H1 (cell line): ENCODE measurements at regions not wholly inside any gene's neighbourhood (a gene's known extent, or its start where the extent isn't known, plus 50 kb on each side); places are given as distances from the start of the nearest gene placed in this dataset.

Experiments used
- CTCF ChIA-PET: fragments of 300-600 bp; sonication (Branson Sonifier 250); formaldehyde crosslinking; loops from one replicate; lab custom pipeline; 2021; ENCODE audit not compliant: partially characterized antibody; lab: Charles Lee
- POLR2A ChIA-PET: fragments of 300-600 bp; sonication (Branson Sonifier 250); formaldehyde crosslinking; loops from one replicate; lab custom pipeline; 2021; ENCODE audit warnings: inconsistent platforms; ENCODE audit not compliant: partially characterized antibody; lab: Charles Lee
- DNase-seq, 2 experiments: peaks; one replicate each; pipeline versions ENCODE4 v3.0.0 to v3.0.0-alpha.2; 2010 to 2022; ENCODE audit warnings: low spot score in 2 of 2, low read depth in 1 of 2, mixed read lengths in 1 of 2
- FAIRE-seq: peaks from 2 replicates; lab custom pipeline; 2011; peaks lifted over from hg19 to GRCh38; lab: Jason Lieb, UNC
- H2AFZ ChIP-seq: 2 replicates; pipeline ENCODE4 v1.8.1; 2012; ENCODE audit warnings: low read length, inconsistent platforms
- H2AK5ac ChIP-seq: 2 replicates; pipeline ENCODE4 v1.6.1; 2013; ENCODE audit warnings: low read depth, low read length
- H2BK120ac ChIP-seq: replicated peaks from 2 replicates; pipeline ENCODE3; 2013; ENCODE audit warnings: low read depth, low read length, inconsistent platforms
- H2BK12ac ChIP-seq: 2 replicates; pipeline ENCODE4 v1.6.1; 2013; ENCODE audit warnings: low read depth, low read length
- H2BK15ac ChIP-seq: 2 replicates; pipeline ENCODE4 v1.6.1; 2013; ENCODE audit warnings: low read length
- H2BK20ac ChIP-seq: 2 replicates; pipeline ENCODE4 v1.6.1; 2013; ENCODE audit warnings: low read length
- H2BK5ac ChIP-seq: 2 replicates; pipeline ENCODE4 v1.6.1; 2013; ENCODE audit warnings: low read depth, low read length
- H3K14ac ChIP-seq: 2 replicates; pipeline ENCODE4 v1.6.1; 2013; ENCODE audit warnings: inconsistent platforms; ENCODE audit not compliant: insufficient read length
- H3K18ac ChIP-seq: 2 replicates; pipeline ENCODE4 v1.6.1; 2013; ENCODE audit warnings: low read length; ENCODE audit errors: extremely low read depth
- H3K23ac ChIP-seq: 2 replicates; pipeline ENCODE4 v1.6.1; 2013; ENCODE audit warnings: inconsistent platforms; ENCODE audit not compliant: insufficient read length
- H3K23me2 ChIP-seq: 2 replicates; pipeline ENCODE4 v1.6.1; 2013; ENCODE audit warnings: low read depth, low read length
- H3K27ac ChIP-seq: 2 replicates; pipeline ENCODE4 v1.6.1; 2011; ENCODE audit warnings: low read depth, low read length, inconsistent platforms
- H3K27me3 ChIP-seq, 4 experiments: replicated peaks in 1 of 4; 1 replicate in 1 of 4; 2 replicates in 3 of 4; pipeline versions ENCODE4 v1.6.1 to v1.8.1; 2011 to 2013; ENCODE audit warnings: low read length in 3 of 4, mild to moderate bottlenecking in 3 of 4, inconsistent platforms in 2 of 4, mixed read lengths in 2 of 4, moderate library complexity in 1 of 4; ENCODE audit not compliant: control insufficient read depth in 3 of 4, insufficient read depth in 3 of 4; ENCODE audit errors: extremely low read depth in 1 of 4
- H3K36me3 ChIP-seq, 4 experiments: 2 replicates each; pipeline versions ENCODE4 v1.6.1 to v1.8.1; 2011 to 2013; ENCODE audit warnings: mild to moderate bottlenecking in 4 of 4, low read length in 3 of 4, moderate library complexity in 2 of 4, control low read depth in 1 of 4, inconsistent platforms in 1 of 4; ENCODE audit not compliant: insufficient read depth in 4 of 4, control insufficient read depth in 2 of 4
- H3K4ac ChIP-seq: replicated peaks from 2 replicates; pipeline ENCODE3; 2013; ENCODE audit warnings: low read length, low read depth, mixed read lengths, inconsistent platforms; ENCODE audit not compliant: insufficient read length
- H3K4me1 ChIP-seq, 4 experiments: replicated peaks in 1 of 4; 1 replicate in 1 of 4; 2 replicates in 3 of 4; pipeline versions ENCODE4 v1.6.1 to v1.8.1; 2011 to 2013; ENCODE audit warnings: low read length in 3 of 4, inconsistent platforms in 2 of 4, mixed read lengths in 1 of 4; ENCODE audit not compliant: insufficient read depth in 4 of 4, control insufficient read depth in 3 of 4
- H3K4me2 ChIP-seq, 2 experiments: 2 replicates each; pipeline versions ENCODE4 v1.6.1 to v1.8.1; 2011 to 2013; ENCODE audit warnings: low read depth in 2 of 2, low read length in 2 of 2, control low read depth in 1 of 2, inconsistent platforms in 1 of 2, mild to moderate bottlenecking in 1 of 2; ENCODE audit not compliant: insufficient read depth in 1 of 2
- H3K4me3 ChIP-seq, 4 experiments: fragments of 200-600, 300-600 bp in 1 of 4; sonication (generic), shearing (Covaris generic), sonication (Bioruptor Twin) in 1 of 4; 2 replicates each; pipeline versions ENCODE4 v1.5.1 to v1.8.1; 2011 to 2016; ENCODE audit warnings: low read length in 4 of 4, low read depth in 3 of 4, control low read depth in 2 of 4, inconsistent platforms in 2 of 4, mild to moderate bottlenecking in 2 of 4, mixed read lengths in 1 of 4, moderate library complexity in 1 of 4; ENCODE audit not compliant: insufficient read depth in 2 of 4; ENCODE audit errors: extremely low read depth in 1 of 4
- H3K56ac ChIP-seq: replicated peaks from 2 replicates; pipeline ENCODE3; 2013; ENCODE audit warnings: low read depth, mild to moderate bottlenecking, mixed read lengths, low read length, inconsistent platforms; ENCODE audit not compliant: insufficient read length
- H3K79me1 ChIP-seq: 2 replicates; pipeline ENCODE4 v1.6.1; 2013; ENCODE audit warnings: low read depth, low read length, control low read depth
- H3K79me2 ChIP-seq, 2 experiments: 2 replicates each; pipeline versions ENCODE4 v1.6.1 to v1.8.1; 2012 to 2013; ENCODE audit warnings: low read length in 2 of 2, mild to moderate bottlenecking in 2 of 2, inconsistent platforms in 1 of 2; ENCODE audit not compliant: insufficient read depth in 2 of 2, control insufficient read depth in 1 of 2
- H3K9ac ChIP-seq, 4 experiments: replicated peaks in 1 of 4; 1 replicate in 1 of 4; 2 replicates in 3 of 4; pipeline versions ENCODE4 v1.6.1 to v1.8.1; 2011 to 2013; ENCODE audit warnings: low read depth in 3 of 4, low read length in 3 of 4, control low read depth in 2 of 4, mild to moderate bottlenecking in 2 of 4, moderate library complexity in 2 of 4, inconsistent platforms in 1 of 4; ENCODE audit errors: extremely low read depth in 1 of 4
- H3K9me3 ChIP-seq, 2 experiments: 2 replicates each; pipeline versions ENCODE4 v1.6.1 to v1.8.1; 2012 to 2013; ENCODE audit warnings: mild to moderate bottlenecking in 2 of 2, moderate library complexity in 2 of 2, control low read depth in 1 of 2, inconsistent platforms in 1 of 2, low read depth in 1 of 2, low read length in 1 of 2, mixed read lengths in 1 of 2; ENCODE audit not compliant: insufficient read depth in 2 of 2
- H4K20me1 ChIP-seq, 2 experiments: replicated peaks in 1 of 2; 2 replicates each; pipeline versions ENCODE3 to v1.8.1; 2011 to 2013; ENCODE audit warnings: inconsistent platforms in 2 of 2, low read length in 2 of 2, mild to moderate bottlenecking in 1 of 2; ENCODE audit not compliant: insufficient read depth in 2 of 2, control insufficient read depth in 1 of 2
- H4K5ac ChIP-seq: 2 replicates; pipeline ENCODE4 v1.6.1; 2013; ENCODE audit warnings: low read length, low read depth, mixed read lengths, inconsistent platforms; ENCODE audit not compliant: insufficient read length
- H4K8ac ChIP-seq: 2 replicates; pipeline ENCODE4 v1.8.0; 2013; ENCODE audit warnings: mild to moderate bottlenecking, moderate library complexity, low read length, inconsistent platforms; ENCODE audit not compliant: insufficient read depth; ENCODE audit errors: extremely low read depth
- H4K91ac ChIP-seq: replicated peaks from 2 replicates; pipeline ENCODE3; 2013; ENCODE audit warnings: low read length, mixed read lengths, inconsistent platforms; ENCODE audit not compliant: insufficient read length
- BCL11A ChIP-seq, 2 experiments: IDR thresholded peaks; one replicate each; pipeline ENCODE4 v1.6.1; 2011; ENCODE audit warnings: low read depth in 2 of 2, low read length in 2 of 2, mild to moderate bottlenecking in 2 of 2
- MAFK ChIP-seq: IDR thresholded peaks from 2 replicates; pipeline ENCODE4 v1.6.1; 2012; ENCODE audit warnings: low read depth, mild to moderate bottlenecking, improper control_type of control experiment, low read length
- NRF1 ChIP-seq: IDR thresholded peaks from 2 replicates; pipeline ENCODE4 v1.6.1; 2011; ENCODE audit warnings: mild to moderate bottlenecking, low read depth, low read length, improper control_type of control experiment
- PHF8 ChIP-seq: fragments of 200-600 bp; sonication (generic); conservative IDR thresholded peaks from 2 replicates; pipeline ENCODE4 v1.7.1; 2012; ENCODE audit warnings: low read depth, mild to moderate bottlenecking, inconsistent platforms, low read length, moderate library complexity
- RFX5 ChIP-seq: IDR thresholded peaks from 2 replicates; pipeline ENCODE4 v1.6.1; 2011; ENCODE audit warnings: low read depth, low read length, improper control_type of control experiment, borderline replicate concordance
- SP4 ChIP-seq: IDR thresholded peaks from 2 replicates; pipeline ENCODE4 v1.6.1; 2012; ENCODE audit warnings: low read length, inconsistent platforms
- TBP ChIP-seq: IDR thresholded peaks from 2 replicates; pipeline ENCODE4 v1.6.1; 2011; ENCODE audit warnings: low read depth, low read length, improper control_type of control experiment
- WGBS, 2 experiments: shearing (Covaris generic) in 1 of 2; methylation state at CpG; one replicate each; pipeline versions ENCODE4 v1.1.6 to v1.1.7; 2013 to 2015; ENCODE audit warnings: low lambda C conversion rate in 2 of 2, mixed read lengths in 2 of 2, inconsistent platforms in 1 of 2, low coverage in 1 of 2, missing lambda C conversion rate in 1 of 2; ENCODE audit not compliant: insufficient replicate concordance in 2 of 2, insufficient coverage in 1 of 2, insufficient read length in 1 of 2; ENCODE audit errors: extremely low coverage in 1 of 2, missing lambda C conversion rate in 1 of 2; 5-methylcytosine and 5-hydroxymethylcytosine counted together
- TF ChIP-seq, protein P1 (sequence below): IDR thresholded peaks from 2 replicates; pipeline ENCODE4 v1.6.1; 2012; ENCODE audit warnings: inconsistent platforms

GRCh38 chrX:45681891-45682290 lies 481.2 kb upstream of the DIPK2B start:
- H3K27ac ChIP-seq, result no peak overlapping the region
- no peak overlapping the region for H2BK5ac ChIP-seq
- no peaks in the 10 kb centered on the region for H3K9me3 ChIP-seq
- no peaks in the 10 kb centered on the region for H3K36me3 ChIP-seq
- H2BK20ac ChIP-seq, result no peak overlapping the region
- no peaks in the 10 kb centered on the region for H3K4me1 ChIP-seq
- no peak overlapping the region for H3K9ac ChIP-seq
- no peak overlapping the region for H4K8ac ChIP-seq
- 90% methylated on average over 1 of the region's 1 CpG; no CpG with 5 or more reads in 1 of the 2 experiments for WGBS, 2 experiments
- no peak overlapping the region for H3K4me3 ChIP-seq
- H3K18ac ChIP-seq, result no peak overlapping the region
- FAIRE-seq (no peak), DNase-seq (no peak)
- H3K23me2 ChIP-seq, result no peaks in the 10 kb centered on the region
- H3K23ac ChIP-seq, result no peak overlapping the region
- no peak overlapping the region for H2AK5ac ChIP-seq
- no peak overlapping the region for H4K91ac ChIP-seq
- no peak overlapping the region for H2AFZ ChIP-seq
- H3K4ac ChIP-seq, result no peak overlapping the region
- no peak overlapping the region for H3K4me2 ChIP-seq
- POLR2A ChIA-PET, result no interaction called here
- H3K56ac ChIP-seq, result no peak overlapping the region
- H3K79me1 ChIP-seq, result no peaks in the 10 kb centered on the region
- H3K14ac ChIP-seq, result no peak overlapping the region
- H2BK120ac ChIP-seq, result no peak overlapping the region
- no peaks in the 10 kb centered on the region for H3K79me2 ChIP-seq
- H4K5ac ChIP-seq, result no peak overlapping the region
- no peaks in the 10 kb centered on the region for H3K27me3 ChIP-seq
- no peak overlapping the region for H2BK15ac ChIP-seq
- CTCF ChIA-PET, result no interaction called here
- H4K20me1 ChIP-seq, result no peaks in the 10 kb centered on the region
- no peak overlapping the region for H2BK12ac ChIP-seq
- TF ChIP-seq BCL11A (IDR thresholded peaks at IDR 0.05; ENCODE audit: low read depth in 2 of 2, low read length in 2 of 2) (no peak), PHF8 (no peak), TBP (no peak), SP4 (no peak), RFX5 (no peak), NRF1 (no peak), MAFK (no peak)
- TF ChIP-seq, protein P1, sequence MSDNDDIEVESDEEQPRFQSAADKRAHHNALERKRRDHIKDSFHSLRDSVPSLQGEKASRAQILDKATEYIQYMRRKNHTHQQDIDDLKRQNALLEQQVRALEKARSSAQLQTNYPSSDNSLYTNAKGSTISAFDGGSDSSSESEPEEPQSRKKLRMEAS, result no peak
